Endothelial cell (in vitro differentiated cells): ENCODE measurements at regions not wholly inside any gene's neighbourhood (a gene's known extent, or its start where the extent isn't known, plus 50 kb on each side); places are given as distances from the start of the nearest gene placed in this dataset.

Experiments
- DNase-seq: peaks from one replicate; pipeline ENCODE4 v3.0.0; 2021; ENCODE audit warnings: low spot score
- H3K27ac Mint-ChIP-seq: one replicate; pipeline ENCODE4 v1.8.0; 2021; ENCODE audit warnings: mixed read lengths, inconsistent platforms; ENCODE audit not compliant: unreplicated experiment
- H3K27me3 Mint-ChIP-seq: one replicate; pipeline ENCODE4 v1.8.0; 2021; ENCODE audit warnings: mild to moderate bottlenecking, moderate library complexity, mixed read lengths, inconsistent platforms; ENCODE audit not compliant: unreplicated experiment
- H3K36me3 Mint-ChIP-seq: one replicate; pipeline ENCODE4 v1.8.0; 2021; ENCODE audit warnings: mild to moderate bottlenecking, low read depth, mixed read lengths, inconsistent platforms; ENCODE audit not compliant: unreplicated experiment
- H3K4me1 Mint-ChIP-seq: one replicate; pipeline ENCODE4 v1.8.0; 2021; ENCODE audit warnings: mild to moderate bottlenecking, mixed read lengths, inconsistent platforms; ENCODE audit not compliant: unreplicated experiment
- H3K4me3 Mint-ChIP-seq: one replicate; pipeline ENCODE4 v1.8.0; 2021; ENCODE audit warnings: mild to moderate bottlenecking, mixed read lengths, inconsistent platforms; ENCODE audit not compliant: unreplicated experiment
- H3K9me3 Mint-ChIP-seq: one replicate; pipeline ENCODE4 v1.8.0; 2021; ENCODE audit warnings: mixed read lengths, inconsistent platforms; ENCODE audit not compliant: unreplicated experiment
- CTCF ChIP-seq: fragments of 200-600 bp; sonication (generic); IDR thresholded peaks from one replicate; pipeline ENCODE4 v1.5.0; 2021; ENCODE audit warnings: antibody characterized with exemption; ENCODE audit not compliant: unreplicated experiment

DNA sequence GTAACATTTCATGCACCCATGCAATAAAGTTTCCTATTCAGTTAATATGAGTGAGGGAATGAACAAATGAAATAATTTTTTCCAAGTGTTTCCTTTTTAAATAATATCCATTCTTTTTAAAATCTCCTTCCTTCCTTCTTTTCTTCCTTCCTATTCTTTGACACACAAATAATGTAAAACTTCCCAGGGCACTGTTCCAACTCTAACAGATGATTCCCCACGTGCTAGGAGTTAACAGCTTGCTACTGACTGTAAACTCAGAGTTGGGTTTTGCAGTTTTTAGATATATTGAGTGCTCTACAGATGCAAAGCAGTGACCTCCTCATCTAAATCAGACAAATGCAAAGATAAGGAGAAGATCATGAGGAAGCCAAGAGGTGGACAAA, 54.0 kb upstream of the POU2F1 start:
- Mint-ChIP-seq H3K4me1 (peaks cover 58% of the 10 kb centered on the region), H3K4me3 (no peak overlapping the region), H3K9me3 (no peaks in the 10 kb centered on the region), H3K27ac (peak overlapping the region; percentile 54), H3K36me3 (no peaks in the 10 kb centered on the region), H3K27me3 (peaks cover 7% of the 10 kb centered on the region)
- no peak for DNase-seq
- no peak for TF ChIP-seq CTCF

GRCh38 chr1:167168424-167168823, 52.3 kb upstream of the POU2F1 start:
- Mint-ChIP-seq H3K27ac (no peak overlapping the region), H3K9me3 (no peaks in the 10 kb centered on the region), H3K27me3 (peaks cover 7% of the 10 kb centered on the region), H3K4me3 (no peak overlapping the region), H3K36me3 (no peaks in the 10 kb centered on the region), H3K4me1 (peaks cover 42% of the 10 kb centered on the region)
- no peak for TF ChIP-seq CTCF
- DNase-seq = no peak

GRCh38 chr1:167169642-167170041, 51.0 kb upstream of the POU2F1 start:
- no peaks in the 10 kb centered on the region for H3K36me3 Mint-ChIP-seq
- no peaks in the 10 kb centered on the region for H3K9me3 Mint-ChIP-seq
- no peak overlapping the region for H3K4me3 Mint-ChIP-seq
- no peak overlapping the region for H3K27ac Mint-ChIP-seq
- TF ChIP-seq CTCF = no peak
- peaks cover 31% of the 10 kb centered on the region for H3K4me1 Mint-ChIP-seq
- peaks cover 5% of the 10 kb centered on the region for H3K27me3 Mint-ChIP-seq
- no peak for DNase-seq
